HG02852 (cell line): ENCODE measurements at regions not wholly inside any gene's neighbourhood (a gene's known extent, or its start where the extent isn't known, plus 50 kb on each side); places are given as distances from the start of the nearest gene placed in this dataset.
"Not testable (repeated sequence)": the region's sequence is repeated elsewhere in the genome, so short reads cannot be mapped to it uniquely, and the experiment has no call there.

Experiments
- ATAC-seq: cut with Tn5 transposase; IDR thresholded peaks from one replicate; pipeline ENCODE4 v1.9.1; 2021; ENCODE audit warnings: mild to moderate bottlenecking, moderate library complexity; ENCODE audit not compliant: unreplicated experiment

GRCh38 chr6:68031054-68031453 lies 604.0 kb upstream of the ADGRB3 start:
- no peak for ATAC-seq

GRCh38 chr6:68026483-68026882 lies 608.6 kb upstream of the ADGRB3 start:
- no peak for ATAC-seq

- no peak for ATAC-seq
Measured at GRCh38 chr6:68025764-68026163, 609.3 kb upstream of the ADGRB3 start.

- no peak for ATAC-seq
Measured at GRCh38 chr6:68024570-68025269, 610.4 kb upstream of the ADGRB3 start.

GRCh38 chr6:68022968-68023367 lies 612.1 kb upstream of the ADGRB3 start:
- ATAC-seq, result not testable (repeated sequence)

GRCh38 chr6:68013780-68014515 lies 621.1 kb upstream of the ADGRB3 start:
- no peak for ATAC-seq

GRCh38 chr6:68012822-68013221 lies 622.3 kb upstream of the ADGRB3 start:
- ATAC-seq, result no peak

GRCh38 chr6:68010936-68011335 lies 624.1 kb upstream of the ADGRB3 start:
- no peak for ATAC-seq

- peak; percentile 73 for ATAC-seq
Measured at GRCh38 chr6:68008445-68008844, 626.6 kb upstream of the ADGRB3 start.

- ATAC-seq, result no peak
Measured at GRCh38 chr6:68007717-68008116, 627.4 kb upstream of the ADGRB3 start.

- no peak for ATAC-seq
Measured at GRCh38 chr6:67986694-67987232, 648.3 kb upstream of the ADGRB3 start.

GRCh38 chr6:67976486-67976885 lies 658.6 kb upstream of the ADGRB3 start:
- ATAC-seq, result no peak

GRCh38 chr6:67974931-67975330 lies 660.2 kb upstream of the ADGRB3 start:
- ATAC-seq, result no peak

GRCh38 chr6:67971812-67972211 lies 663.3 kb upstream of the ADGRB3 start:
- no peak for ATAC-seq

GRCh38 chr6:67966830-67967229 lies 668.3 kb upstream of the ADGRB3 start:
- no peak for ATAC-seq

- no peak for ATAC-seq
Measured at GRCh38 chr6:67956352-67956751, 678.7 kb upstream of the ADGRB3 start.

- no peak for ATAC-seq
Measured at GRCh38 chr6:67952948-67953347, 682.1 kb upstream of the ADGRB3 start.

GRCh38 chr6:67952121-67952520 lies 683.0 kb upstream of the ADGRB3 start:
- ATAC-seq, result no peak

- not testable (repeated sequence) for ATAC-seq
Measured at GRCh38 chr6:67947762-67948161, 687.3 kb upstream of the ADGRB3 start.

- no peak for ATAC-seq
Measured at GRCh38 chr6:67935976-67936477, 699.1 kb upstream of the ADGRB3 start.

- ATAC-seq, result no peak
Measured at GRCh38 chr6:67933278-67933677, 701.8 kb upstream of the ADGRB3 start.

GRCh38 chr6:67922588-67922987 lies 712.5 kb upstream of the ADGRB3 start:
- not testable (repeated sequence) for ATAC-seq
